HG03457 (cell line): ENCODE measurements at regions not wholly inside any gene's neighbourhood (a gene's known extent, or its start where the extent isn't known, plus 50 kb on each side); places are given as distances from the start of the nearest gene placed in this dataset.
A peak's percentile ranks its signal among the peaks of the same experiment; 100 is the strongest.

Experiments
- ATAC-seq: cut with Tn5 transposase; IDR thresholded peaks from one replicate; pipeline ENCODE4 v1.9.1; 2021; ENCODE audit warnings: moderate number of reproducible peaks; ENCODE audit not compliant: unreplicated experiment

DNA sequence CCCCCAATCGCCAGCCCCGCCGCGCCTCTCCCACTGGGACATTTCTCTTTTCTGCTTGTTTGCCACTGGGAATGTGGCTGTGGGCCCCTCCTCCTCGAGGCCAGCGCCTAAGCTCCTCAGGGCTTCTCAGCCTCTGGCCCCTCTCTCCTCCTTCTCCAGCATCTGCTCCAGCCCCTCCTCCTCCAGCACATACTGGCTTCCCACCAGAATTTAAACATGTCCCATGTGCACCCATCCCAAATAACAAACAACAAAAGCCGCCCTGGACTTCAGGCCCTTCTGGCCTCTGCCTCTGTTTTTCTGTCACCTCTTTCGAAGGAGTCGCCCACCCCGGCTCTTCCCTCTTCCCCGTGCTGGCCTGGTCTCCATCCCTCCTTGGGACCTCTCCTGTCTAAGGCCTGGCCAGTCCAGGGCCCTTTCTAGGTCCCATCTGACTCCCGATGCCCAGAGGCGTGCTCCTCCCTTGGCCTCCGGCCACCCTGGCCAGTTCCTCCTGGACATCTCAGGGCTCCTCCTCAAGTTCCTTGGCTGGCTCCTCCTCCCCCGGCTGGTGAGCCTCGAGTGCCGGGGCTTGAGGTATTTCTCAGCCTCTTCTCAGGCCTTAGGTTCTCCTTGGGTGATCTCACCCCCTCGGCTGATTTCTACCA lies 94.6 kb upstream of the SLC6A6 start:
- ATAC-seq: no peak

DNA sequence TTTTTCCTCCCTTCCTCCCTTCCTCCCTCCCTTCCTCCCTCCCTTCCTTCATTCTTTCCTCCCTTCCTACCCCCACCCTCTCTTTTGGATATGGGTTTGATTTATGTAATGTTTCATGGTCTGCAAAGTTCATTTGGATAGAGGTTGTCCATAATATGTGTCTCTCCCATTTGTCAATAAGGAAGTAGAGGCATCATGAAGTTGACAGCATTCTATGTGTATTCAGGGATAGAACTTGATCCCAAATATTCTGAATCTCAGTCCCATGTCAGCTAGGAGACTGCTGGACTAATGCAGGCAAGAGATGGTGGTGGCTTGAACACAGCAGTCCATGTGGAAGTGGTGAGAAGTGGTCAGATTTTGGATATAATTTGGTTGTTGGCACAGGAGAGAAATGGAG lies 90.7 kb upstream of the SLC6A6 start:
- no peak for ATAC-seq

DNA sequence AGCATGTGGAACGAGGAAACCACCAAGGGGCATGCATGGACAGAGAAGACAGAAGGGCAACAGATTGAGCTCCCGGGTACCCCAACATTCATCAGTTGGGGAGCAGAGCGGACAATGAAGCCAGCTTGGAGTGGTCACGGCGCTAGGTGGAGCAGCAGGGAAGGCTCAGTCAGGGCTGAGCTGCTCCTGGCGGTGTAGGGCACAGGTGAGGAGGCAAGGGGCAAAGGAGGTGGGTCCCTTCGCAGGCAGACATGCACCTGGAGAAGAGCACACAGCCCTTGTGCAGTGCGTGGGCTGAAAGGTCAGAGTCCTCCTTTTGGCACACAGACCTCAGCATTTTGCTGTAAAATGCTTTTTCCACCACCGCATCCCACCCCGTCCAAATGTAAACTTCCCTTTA lies 90.0 kb upstream of the SLC6A6 start:
- ATAC-seq: no peak

DNA sequence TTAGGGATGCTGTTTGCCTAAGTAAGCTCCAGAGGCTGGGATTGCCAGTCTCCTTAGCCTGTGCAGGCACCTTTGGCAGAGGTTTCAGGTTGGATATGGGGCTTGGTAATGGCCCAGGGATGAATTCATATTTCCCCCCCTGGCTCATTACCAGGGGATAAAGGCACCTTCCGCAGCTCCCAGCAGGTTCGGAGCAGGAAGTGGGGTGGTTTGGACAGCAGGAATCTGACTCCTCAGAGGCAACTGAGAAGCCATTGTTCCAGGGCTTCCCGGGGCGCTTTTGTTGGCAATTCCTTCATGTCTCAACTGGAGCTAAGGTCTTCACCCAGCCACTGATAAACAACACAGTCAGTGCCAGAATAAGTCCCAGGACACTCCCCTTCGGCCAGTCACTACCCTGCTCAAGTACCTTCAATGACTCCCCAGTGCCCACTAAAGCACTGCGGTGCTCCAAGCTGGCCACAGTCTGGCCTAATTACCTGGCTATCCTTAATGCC lies 85.3 kb upstream of the SLC6A6 start:
- no peak for ATAC-seq

DNA sequence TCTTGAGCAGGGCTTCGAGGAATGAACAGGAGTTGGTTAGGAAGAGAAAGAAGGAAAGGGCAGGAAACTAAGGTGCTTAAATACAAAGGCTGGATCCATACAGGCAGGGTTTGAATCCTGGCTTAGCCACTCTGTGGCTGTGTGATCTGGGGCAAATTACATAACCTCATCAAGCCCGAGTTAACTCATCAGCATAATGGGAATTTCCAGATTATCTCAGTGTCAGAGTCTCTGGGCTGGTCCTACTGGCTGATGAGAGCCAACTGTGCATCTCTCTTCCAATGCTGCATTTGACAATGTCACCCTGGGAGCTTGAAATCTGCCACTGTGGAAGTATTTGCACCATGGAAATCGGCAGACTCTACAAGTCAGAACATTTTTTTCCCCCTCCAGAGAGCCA lies 83.8 kb upstream of the SLC6A6 start:
- no peak for ATAC-seq

DNA sequence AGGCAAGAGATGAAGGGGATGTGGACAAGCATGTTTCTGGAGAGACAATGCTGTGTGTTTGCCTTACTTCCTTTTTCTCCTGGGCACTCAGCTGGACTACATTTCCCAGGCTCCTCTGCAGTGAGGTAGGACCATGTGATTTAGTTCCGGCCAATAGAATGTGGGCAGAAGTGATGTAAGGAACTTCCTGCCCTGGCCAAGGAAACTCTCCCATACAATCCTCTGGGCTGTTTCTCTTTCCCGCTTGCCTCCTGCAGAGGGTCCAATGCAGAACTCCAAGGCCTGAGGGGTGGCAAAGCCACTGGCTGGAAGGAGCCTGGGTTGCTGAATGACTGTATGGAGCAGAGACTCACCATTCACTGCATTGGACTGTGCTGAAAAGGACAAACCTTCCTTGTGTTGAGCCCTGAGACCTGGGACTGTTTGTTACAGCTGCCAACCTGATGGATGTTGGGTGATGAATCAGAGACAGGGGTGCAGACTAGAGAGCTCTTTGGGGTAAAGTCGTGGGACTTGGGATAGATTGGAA lies 82.7 kb upstream of the SLC6A6 start:
- ATAC-seq: peak; percentile 83

DNA sequence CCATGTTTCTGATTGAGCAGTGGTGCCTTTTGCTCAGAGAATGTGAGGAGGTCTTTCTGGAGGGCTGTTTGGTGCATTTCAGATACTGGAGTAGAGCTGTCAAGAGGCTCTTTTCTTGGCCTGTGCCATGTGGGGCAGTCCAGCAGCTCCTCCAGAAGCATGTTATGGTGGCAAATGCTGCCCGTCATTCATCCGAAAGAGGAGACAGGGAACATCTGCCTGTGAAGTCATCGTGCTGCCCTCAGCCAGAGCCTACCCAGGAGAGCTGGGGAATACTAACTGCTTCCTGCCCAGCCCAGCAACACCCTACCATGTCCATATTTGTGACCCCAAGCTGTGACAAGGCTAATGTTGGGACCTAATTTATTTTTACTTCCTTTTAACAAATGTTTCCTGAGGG lies 82.2 kb upstream of the SLC6A6 start:
- ATAC-seq: no peak

DNA sequence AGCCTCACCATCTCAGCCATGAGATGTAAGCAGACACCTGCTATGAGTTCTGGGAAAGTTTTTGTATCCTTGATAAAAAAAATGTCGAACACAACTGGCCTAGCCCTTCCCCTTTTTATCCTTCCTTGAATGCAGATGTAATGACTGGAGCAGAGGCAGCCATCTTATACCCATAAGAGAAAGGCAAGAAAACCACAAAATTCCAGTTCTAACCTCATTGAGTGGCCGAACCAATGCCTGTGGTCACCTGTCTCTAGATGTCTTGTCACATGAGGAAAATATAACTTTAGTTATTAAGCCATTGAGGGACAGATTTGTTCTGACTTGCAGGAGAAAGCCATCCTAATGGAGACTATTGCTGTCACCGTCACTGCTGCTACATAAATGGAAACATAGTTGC lies 80.4 kb upstream of the SLC6A6 start:
- ATAC-seq: no peak

DNA sequence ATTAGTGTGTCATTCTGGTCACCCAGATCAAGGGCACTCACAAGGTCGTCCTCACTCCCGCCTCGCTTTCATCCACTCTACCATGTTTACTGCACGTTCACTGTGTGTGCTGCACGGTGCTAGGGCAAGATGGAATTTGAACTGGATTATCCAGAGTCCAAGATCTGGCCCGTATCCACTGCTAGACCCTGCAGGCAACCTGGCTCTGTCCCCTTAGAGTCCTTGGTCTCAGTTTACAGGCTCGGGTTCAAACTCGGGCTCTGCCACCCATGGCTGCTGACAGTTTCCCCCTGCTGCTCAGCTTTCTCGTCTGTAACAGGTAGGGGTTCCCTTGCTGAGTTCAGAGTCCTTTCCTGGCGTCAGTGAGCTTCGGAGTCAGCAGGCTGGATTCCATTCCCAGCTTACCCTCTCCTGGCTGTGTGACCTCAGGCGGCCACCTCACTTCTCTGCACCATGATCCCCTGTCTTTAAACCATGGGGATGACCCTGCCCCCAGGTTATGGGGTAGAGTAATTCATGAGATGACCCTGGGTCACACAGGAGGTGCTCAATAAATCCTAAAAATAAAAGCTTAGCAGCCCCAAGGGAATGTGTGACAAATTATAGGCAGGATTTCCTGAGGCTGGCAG lies 79.6 kb upstream of the SLC6A6 start:
- ATAC-seq: no peak

DNA sequence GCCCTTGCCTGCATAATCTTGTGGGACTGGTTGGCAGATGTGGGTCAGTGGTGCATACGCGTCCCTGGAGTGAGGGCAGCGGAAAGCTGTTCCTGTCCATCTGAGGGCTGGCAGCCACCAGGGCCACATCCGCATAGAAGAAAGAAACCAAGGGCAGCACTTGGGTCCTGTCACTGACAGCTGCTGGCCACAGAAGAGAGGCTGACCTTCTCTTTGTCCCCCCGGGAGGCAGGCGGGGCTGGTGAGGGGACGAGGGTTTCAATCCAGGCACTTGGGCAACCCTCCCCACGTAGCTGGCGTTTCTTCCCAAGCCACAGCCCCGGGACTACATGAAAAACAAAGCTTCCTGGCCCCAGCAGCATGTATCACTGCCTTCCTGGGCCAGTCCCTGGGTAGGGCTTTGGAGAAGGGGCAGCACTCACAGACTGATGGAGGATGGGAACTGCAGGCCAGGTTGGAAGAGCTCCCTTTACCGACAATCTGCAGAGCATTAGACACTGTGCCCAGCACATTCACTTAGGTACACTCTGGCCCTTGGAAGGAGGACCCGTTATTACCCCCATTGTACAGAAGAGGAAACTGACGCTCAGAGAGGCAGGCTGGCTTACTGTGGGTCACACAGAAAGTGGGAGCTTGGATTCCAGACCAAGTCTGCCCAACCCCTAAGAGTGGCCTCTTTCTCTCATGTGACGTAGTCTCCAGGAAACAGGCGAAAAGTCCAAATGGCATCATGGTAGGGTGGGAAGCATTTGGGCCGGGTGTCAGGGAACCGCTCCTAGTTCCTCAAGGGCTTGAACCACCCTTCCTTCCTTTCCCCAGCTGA lies 78.8 kb upstream of the SLC6A6 start:
- ATAC-seq: no peak

DNA sequence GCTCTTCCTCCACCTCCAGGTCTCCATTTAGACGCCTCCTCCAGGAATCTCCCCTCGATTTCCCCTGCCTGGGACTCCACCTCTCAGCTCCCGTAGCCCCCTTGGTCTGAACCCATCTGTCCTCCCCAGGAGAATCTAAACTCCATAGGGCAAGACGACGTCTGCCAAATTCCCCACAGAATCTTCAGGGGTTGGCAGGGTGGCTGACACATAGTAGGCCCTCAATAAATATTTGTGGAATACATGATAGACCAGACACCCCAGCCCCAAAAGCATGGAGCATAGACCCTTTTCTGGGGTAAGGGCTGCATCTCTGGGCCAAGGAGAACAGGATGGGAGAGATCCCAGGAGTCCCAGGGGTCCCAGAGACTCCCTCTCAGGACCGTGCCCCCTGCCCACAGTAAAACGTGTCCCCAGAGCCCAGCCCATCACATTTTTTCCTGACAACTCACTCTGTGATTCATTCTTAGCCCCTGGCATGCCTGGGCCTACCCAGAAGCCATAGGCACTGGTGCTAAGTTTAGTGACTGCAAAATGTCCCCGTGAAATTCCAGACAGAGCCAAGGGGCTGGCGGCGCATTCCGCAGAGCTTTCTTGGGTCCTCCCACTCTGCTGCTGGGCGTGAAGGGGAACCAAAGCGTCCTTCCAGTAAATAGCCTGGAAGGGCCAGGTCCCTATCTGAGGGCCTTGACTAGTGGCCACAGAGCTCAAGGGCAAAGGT lies 78.0 kb upstream of the SLC6A6 start:
- no peak for ATAC-seq

DNA sequence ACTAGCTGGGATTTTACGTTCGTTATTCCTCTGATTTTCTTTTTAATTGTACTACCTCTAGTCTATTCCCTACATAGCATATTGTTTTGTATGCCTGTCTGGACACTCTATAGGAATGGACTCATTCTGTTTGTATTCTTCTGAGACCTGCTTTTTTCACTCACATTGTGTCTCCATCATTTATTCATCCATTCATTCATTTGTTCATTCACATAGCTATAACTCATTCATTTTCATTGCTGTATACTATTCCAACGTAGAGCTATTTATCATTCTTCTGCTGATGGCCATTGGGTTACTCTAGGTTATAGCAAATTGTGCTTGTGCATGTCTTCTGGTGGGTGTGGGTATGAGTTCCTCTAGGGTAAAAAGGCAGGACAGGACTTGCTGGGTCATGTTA lies 74.0 kb upstream of the SLC6A6 start:
- ATAC-seq: no peak

DNA sequence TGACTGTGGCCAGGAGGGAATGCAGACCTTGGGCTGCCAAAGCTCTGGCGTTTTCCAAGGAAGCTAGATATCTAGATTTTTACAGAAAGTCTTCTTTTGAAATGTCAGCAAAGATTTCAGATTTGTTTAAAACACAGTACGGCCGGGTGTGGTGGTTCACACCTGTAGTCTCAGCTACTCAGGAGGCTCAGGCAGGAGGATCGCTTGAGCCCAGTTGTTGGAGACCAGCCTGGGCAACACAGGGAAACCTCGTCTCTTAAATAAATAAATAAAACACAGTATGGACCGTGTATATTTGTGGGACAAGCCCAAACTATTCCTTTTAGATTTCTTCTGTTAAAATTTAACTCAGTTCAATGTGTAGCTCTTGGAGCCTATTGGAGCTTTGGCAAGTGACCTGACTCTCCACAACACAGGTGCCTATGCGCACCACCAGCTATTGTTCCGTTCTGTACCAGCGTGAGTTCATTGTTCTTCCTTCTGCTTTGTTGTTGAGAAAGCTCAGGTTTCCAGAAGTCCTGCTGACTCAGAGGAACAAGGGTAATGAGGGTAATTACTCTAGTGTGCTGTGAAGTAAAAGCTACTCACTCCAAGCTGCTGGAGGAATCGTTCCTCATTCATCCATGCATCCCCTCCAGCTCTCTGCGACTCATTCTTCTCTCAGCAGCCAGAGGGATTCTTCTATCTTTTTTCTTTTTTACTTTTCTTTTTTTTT lies 73.1 kb upstream of the SLC6A6 start:
- ATAC-seq: no peak

DNA sequence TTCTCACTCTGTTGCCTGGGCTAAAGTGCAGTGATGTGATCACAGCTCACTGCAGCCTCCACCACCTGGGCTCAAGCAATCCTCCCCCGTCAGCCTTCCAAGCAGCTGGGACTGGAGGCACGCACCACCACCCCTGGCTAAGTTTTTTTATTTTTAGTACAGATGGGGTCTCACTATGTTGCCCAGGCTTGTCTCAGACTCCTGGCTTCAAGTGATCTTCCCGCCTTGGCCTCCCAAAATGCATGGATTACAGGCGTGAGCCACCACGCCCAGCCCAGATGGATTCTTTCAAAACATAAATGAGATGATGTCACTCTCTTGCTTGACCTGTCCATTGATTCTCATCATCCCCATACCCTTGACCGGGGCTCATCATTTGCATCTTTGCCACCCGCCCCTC lies 72.6 kb upstream of the SLC6A6 start:
- no peak for ATAC-seq

DNA sequence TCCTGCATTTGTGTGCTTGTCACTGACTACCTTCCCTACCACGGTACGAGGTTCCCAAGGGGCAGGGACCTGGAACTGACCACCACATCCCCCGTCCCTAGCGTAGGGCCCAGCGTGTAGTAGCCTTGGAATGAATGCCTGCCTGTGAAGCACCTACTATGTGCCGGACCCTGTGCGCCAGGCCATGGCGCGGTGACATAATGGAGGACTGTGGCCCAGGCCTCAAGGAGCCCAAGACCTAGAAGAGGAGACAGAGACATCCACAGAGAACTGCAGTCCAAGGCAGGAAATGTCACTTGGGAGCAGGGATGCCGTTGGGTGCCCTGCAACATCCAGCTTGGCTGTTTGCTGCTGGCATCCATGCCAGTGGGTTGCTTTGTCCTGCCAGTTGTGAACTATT lies 71.9 kb upstream of the SLC6A6 start:
- no peak for ATAC-seq

DNA sequence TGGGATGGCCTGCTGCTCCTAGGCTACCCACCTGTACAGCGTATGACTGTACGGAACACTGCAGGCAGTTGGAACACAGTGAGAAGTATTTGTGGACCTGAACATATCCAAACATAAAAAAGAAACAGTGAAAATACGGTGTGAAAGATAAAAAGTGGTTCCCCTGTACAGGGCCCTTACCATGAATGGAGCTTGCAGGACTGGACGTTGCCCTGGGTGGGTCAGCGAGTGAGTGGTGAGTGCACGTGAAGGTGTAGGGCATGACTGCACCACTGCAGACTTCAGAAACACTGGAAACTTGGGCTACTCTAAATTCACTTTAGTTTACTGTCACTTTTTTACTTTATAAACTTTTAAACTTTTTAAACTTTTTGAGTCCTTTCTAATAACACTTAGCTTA lies 71.2 kb upstream of the SLC6A6 start:
- no peak for ATAC-seq

DNA sequence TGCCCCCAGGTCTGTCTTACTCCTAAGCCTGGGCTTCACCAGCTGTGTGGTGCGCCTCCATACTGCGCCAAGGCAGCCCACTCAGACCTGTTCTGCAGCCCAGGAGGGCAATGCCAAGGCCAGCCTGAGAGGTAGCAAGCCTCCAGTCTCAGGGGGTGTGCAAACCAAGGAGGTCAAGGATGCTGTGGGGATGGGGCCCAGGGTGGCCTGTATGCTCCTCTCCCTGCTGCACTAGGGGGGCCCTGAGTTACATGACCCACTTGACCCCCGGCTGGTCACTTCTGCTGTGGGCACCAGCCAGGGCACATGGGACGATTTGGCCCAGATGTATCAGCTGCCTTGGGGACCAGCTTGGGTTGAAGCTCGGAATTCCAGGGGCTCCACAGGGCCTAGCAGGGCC lies 70.0 kb upstream of the SLC6A6 start:
- ATAC-seq: no peak

DNA sequence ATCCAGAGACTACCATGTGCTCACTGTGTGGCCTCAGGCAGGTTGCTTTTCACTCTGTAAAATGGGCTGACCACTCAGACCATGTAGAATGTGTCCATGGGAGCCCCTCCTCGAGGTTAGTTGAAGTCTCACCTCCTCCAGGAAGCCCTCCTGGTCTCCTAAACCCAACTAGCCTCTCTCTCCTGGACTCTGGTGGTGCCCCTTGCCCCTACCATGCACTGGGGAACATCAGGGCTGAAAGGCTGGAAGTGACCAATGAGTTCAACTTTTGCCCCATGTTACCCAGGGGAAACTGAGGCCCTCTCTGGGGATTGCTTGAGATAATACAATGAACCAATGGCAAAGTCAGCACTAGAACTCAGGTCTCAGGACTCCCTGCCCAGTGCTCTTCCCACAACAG lies 69.2 kb upstream of the SLC6A6 start:
- no peak for ATAC-seq

DNA sequence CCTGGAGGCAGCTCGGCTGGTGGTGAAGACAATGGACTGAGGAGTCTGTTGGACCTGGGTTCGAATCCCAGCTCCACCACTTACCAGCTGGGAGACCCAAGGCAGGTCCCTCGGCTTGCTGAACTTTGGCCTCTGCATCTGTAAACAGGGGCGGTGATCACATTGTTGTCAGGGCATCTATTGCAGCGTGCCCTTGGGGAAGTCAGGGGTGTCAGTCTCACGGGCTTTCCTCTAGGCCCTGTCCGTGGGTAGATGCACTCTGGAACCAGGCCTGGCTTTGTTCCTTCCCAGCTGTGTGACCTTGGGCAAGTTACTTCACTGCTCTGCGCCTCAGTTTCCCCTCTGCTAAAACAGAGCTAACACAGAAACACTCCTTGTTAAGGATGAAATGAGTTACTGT lies 68.8 kb upstream of the SLC6A6 start:
- no peak for ATAC-seq

DNA sequence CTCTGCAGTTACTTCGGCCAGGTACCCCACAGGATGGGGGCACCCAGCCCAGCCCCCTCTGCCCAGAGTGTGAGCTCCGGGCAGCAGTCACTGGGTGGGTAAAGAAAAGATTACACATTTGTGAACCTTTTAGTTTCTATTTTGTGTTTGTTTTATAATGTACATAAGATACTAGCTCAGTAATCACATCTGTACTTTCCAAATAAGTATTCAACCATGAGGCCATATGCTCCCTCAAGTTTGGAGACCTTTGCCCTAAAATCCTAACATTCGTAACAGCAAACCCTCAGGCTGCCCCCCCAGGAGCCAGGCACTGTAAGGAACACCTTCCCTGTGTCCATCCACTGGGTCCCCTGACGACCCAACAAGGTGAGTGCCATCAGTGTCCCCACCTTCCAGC lies 68.3 kb upstream of the SLC6A6 start:
- ATAC-seq: no peak

DNA sequence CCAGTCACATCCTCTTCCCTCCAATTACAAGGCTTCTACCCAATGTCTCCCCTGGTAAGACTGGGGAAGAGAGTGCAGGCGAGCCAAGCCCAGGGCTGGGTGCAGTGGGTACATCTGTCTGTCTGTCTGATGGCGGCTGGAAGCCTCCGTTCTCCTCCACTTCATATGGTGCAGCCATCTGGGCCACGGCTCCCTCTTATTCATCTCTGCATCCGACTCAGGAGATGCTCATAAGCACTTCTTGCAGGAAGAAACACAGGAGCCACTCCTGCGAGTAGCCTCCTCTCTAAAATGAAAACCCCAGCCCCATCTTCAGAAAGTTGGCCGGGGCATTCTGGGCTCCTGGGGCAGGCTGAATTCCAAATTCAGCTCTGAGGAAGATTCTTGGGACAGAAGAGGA lies 67.5 kb upstream of the SLC6A6 start:
- ATAC-seq: no peak
